ENCODE measurements at regions not wholly inside any gene's neighbourhood (a gene's known extent, or its start where the extent isn't known, plus 50 kb on each side); places are given as distances from the start of the nearest gene placed in this dataset.

DNA sequence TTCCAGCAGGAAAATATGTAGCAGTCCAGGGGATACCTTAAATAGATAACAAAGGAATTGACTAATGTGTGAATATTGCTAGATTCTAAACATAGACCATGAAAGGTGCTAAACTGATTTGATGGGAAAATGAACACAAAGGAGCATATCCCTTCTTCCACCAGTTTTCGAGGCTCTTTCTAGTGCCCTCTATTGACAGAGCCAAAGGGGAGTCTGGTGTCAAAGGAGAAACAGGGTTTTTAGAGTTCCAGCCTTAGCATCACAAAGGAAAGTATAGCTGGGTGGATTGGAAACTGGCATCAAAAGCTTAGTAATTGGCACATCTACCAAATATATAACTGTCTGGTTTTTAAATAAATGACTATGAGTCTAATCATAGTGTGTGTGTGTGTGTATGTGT is 636.8 kb downstream of the ETV1 start:
- H3K4me3 ChIP-seq (ENCODE audit: low read depth, poor library complexity, severe bottlenecking), result no peak overlapping the region
- TF ChIP-seq, protein P1, sequence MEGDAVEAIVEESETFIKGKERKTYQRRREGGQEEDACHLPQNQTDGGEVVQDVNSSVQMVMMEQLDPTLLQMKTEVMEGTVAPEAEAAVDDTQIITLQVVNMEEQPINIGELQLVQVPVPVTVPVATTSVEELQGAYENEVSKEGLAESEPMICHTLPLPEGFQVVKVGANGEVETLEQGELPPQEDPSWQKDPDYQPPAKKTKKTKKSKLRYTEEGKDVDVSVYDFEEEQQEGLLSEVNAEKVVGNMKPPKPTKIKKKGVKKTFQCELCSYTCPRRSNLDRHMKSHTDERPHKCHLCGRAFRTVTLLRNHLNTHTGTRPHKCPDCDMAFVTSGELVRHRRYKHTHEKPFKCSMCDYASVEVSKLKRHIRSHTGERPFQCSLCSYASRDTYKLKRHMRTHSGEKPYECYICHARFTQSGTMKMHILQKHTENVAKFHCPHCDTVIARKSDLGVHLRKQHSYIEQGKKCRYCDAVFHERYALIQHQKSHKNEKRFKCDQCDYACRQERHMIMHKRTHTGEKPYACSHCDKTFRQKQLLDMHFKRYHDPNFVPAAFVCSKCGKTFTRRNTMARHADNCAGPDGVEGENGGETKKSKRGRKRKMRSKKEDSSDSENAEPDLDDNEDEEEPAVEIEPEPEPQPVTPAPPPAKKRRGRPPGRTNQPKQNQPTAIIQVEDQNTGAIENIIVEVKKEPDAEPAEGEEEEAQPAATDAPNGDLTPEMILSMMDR (IDR thresholded peaks at IDR 0.05), result no peak
- TF ChIP-seq POLR2A (IDR thresholded peaks at IDR 0.05), result no peak
- intact Hi-C loops (cut with DNase I; ENCODE audit: low total_unique reads), result no loop called here
- no peak for DNase-seq (ENCODE audit: low spot score in 2 of 2)
- 62 to 67% methylated on average over 1 of the region's 1 CpG for WGBS, 2 donors

DNA sequence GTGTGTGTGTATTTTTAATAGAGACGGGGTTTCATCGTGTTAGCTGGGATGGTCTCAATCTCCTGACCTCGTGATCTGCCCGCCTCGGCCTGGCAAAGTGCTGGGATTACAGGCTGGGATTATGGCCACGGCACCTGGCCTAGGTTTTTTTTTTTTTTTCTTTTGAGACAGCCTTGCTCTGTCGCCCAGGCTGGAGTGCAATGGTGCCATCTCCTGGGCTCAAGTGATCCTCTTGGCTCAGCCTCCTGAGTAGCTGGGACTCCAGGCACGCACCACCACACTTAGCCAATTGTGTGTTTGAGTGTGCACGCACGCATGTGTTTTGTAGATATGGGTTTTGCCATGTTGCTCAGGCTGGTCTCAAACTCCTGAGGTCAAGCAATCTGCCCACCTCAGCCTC is 629.8 kb downstream of the ETV1 start:
- 84 to 94% methylated on average over 10 of the region's 10 CpGs for WGBS, 2 donors
- no peak for TF ChIP-seq POLR2A (IDR thresholded peaks at IDR 0.05)
- TF ChIP-seq, protein P1 (IDR thresholded peaks at IDR 0.05), result no peak
- intact Hi-C loops (cut with DNase I; ENCODE audit: low total_unique reads), result no loop called here
- no peak for DNase-seq (ENCODE audit: low spot score in 2 of 2)
- H3K4me3 ChIP-seq (ENCODE audit: low read depth, poor library complexity, severe bottlenecking), result no peak overlapping the region

DNA sequence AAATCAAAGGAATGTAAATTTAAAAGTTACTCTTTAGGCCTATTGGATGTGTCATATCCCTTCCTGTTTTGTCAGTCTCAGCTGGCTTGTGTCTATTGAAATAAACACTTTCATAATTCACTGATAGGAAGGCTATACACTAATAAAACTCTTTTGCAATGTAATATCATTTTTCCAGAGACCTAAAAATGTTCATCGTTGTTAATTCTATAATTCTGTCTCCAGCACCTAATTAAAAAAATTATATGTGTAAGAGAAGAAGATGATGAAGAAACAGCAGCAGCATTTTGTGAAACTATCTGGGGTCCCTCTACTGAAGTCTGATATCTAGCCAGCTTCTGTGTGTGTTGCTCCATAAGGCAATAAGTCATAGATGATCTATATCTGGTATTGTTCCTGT is 602.7 kb downstream of the ETV1 start:
- TF ChIP-seq, protein P1 (IDR thresholded peaks at IDR 0.05), result no peak
- TF ChIP-seq POLR2A (IDR thresholded peaks at IDR 0.05), result no peak
- no peak overlapping the region for H3K4me3 ChIP-seq (ENCODE audit: low read depth, poor library complexity, severe bottlenecking)
- WGBS, 2 donors, result 80 to 91% methylated on average over 1 of the region's 1 CpG
- intact Hi-C loops (cut with DNase I; ENCODE audit: low total_unique reads), result no loop called here
- no peak for DNase-seq (ENCODE audit: low spot score in 2 of 2)

DNA sequence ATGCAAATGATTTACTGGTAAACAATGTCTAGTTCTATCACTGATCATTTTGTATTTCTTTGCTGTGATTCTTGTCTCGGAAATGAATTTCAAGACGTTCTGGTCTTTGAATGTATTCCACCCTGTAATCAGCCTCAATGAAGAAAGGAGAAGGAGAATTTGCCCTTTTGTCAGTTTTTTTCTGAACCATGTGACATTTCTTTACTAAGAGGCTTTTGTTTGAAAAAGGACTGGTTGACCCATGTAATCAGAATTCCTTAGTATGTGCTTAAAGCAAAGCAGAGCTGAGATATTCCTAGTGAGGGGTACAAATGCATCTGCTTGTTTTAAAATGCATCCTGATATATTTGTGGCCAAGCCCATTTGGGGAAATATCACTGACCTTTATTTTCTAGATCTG is 581.6 kb downstream of the ETV1 start:
- H3K4me3 ChIP-seq (ENCODE audit: low read depth, poor library complexity, severe bottlenecking), result no peak overlapping the region
- TF ChIP-seq POLR2A (IDR thresholded peaks at IDR 0.05), result no peak
- TF ChIP-seq, protein P1 (IDR thresholded peaks at IDR 0.05), result no peak
- WGBS, 2 donors, result 81% methylated on average over 2 of the region's 2 CpGs
- intact Hi-C loops (cut with DNase I; ENCODE audit: low total_unique reads), result no loop called here
- no peak for DNase-seq (ENCODE audit: low spot score in 2 of 2)

DNA sequence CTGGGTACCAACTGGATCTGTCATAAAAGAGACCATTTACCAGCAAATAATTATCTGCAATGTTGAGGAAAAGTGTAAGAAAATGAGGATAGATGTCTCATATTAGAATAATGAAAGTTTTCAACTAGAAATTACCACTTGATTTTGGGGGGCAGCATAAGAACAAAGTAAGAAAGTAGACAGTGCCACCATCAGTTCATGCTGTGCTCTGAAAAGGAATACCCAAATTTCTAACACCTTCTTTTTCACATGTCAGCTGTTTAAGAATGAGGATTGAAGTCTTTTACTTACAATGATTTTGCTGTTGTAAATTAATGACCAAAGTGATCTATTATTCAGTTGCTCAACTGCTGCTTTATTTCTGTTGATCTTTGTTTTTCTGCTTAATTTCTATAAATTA is 578.3 kb downstream of the ETV1 start:
- intact Hi-C loops (cut with DNase I; ENCODE audit: low total_unique reads), result no loop called here
- no peak for DNase-seq (ENCODE audit: low spot score in 2 of 2)
- no peak overlapping the region for H3K4me3 ChIP-seq (ENCODE audit: low read depth, poor library complexity, severe bottlenecking)
- TF ChIP-seq POLR2A (IDR thresholded peaks at IDR 0.05), result no peak
- TF ChIP-seq, protein P1 (IDR thresholded peaks at IDR 0.05), result no peak

DNA sequence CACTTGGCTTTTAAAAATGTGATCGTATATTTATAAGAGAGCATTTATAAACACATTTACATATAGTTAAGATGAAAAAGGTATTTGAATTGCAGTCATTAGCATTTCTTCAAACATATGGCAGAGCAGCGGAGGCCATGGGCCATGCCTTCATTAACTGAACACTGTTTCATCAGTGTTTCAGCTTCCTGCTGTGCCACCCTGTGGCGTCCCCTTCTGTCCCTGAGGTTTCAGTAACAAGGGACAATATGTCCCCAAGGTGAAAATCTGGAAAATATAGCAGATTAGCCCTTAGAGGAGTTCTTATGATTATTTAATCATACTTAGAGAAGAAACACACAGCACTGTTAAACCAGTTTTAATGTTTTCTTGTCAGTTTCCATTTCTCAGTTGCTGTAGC is 577.8 kb downstream of the ETV1 start:
- TF ChIP-seq, protein P1 (IDR thresholded peaks at IDR 0.05), result no peak
- TF ChIP-seq POLR2A (IDR thresholded peaks at IDR 0.05), result no peak
- no peak overlapping the region for H3K4me3 ChIP-seq (ENCODE audit: low read depth, poor library complexity, severe bottlenecking)
- intact Hi-C loops (cut with DNase I; ENCODE audit: low total_unique reads), result no loop called here
- WGBS, 2 donors, result 76 to 78% methylated on average over 3 of the region's 3 CpGs
- no peak for DNase-seq (ENCODE audit: low spot score in 2 of 2)
